Caco-2 (cell line): ENCODE measurements at regions not wholly inside any gene's neighbourhood (a gene's known extent, or its start where the extent isn't known, plus 50 kb on each side); places are given as distances from the start of the nearest gene placed in this dataset.

Experiments used
- BruUV-seq: library from RNA; stranded (reverse); fragments of 400-500 nt; replicated peaks from 2 replicates; lab custom pipeline; 2021; lab: Mats Ljungman, UMichigan
- CTCF ChIA-PET: fragments of 300-600 bp; sonication (Branson Sonifier 250); formaldehyde crosslinking; loops from one replicate; lab custom pipeline; 2022; ENCODE audit warnings: antibody characterized with exemption; lab: Charles Lee
- POLR2A ChIA-PET: fragments of 300-600 bp; sonication (Branson Sonifier 250); formaldehyde crosslinking; loops from one replicate; lab custom pipeline; 2022; ENCODE audit warnings: antibody characterized with exemption; lab: Charles Lee
- DNase-seq, 2 experiments: peaks; one replicate each; pipeline versions ENCODE4 v3.0.0 to v3.0.0-alpha.2; 2020 to 2022
- H3K27me3 ChIP-seq: replicated peaks from 2 replicates; pipeline ENCODE4 v1.6.0; 2011; ENCODE audit warnings: low read length; ENCODE audit not compliant: control insufficient read depth, insufficient read depth
- H3K36me3 ChIP-seq: 2 replicates; pipeline ENCODE4 v1.5.1; 2011; ENCODE audit warnings: low read length; ENCODE audit not compliant: control insufficient read depth, insufficient read depth
- H3K4me1 ChIP-seq: fragments of 250-450 bp; sonication (Bioruptor Pico); 2 replicates; pipeline ENCODE4 v1.5.1; 2020; ENCODE audit warnings: mild to moderate bottlenecking
- H3K4me3 ChIP-seq: 2 replicates; pipeline ENCODE4 v1.5.1; 2011; ENCODE audit warnings: low read depth, mild to moderate bottlenecking, control low read depth, low read length
- H3K9me3 ChIP-seq: fragments of 250-450 bp; sonication (Bioruptor Pico); 2 replicates; pipeline ENCODE4 v1.5.1; 2020; ENCODE audit warnings: mild to moderate bottlenecking, moderate library complexity
- H3K27ac Mint-ChIP-seq: one replicate; pipeline ENCODE4 v1.8.0; 2022; ENCODE audit warnings: mixed read lengths; ENCODE audit not compliant: unreplicated experiment
- H3K27me3 Mint-ChIP-seq: one replicate; pipeline ENCODE4 v1.8.0; 2022; ENCODE audit warnings: mixed read lengths; ENCODE audit not compliant: insufficient read depth, unreplicated experiment
- H3K36me3 Mint-ChIP-seq: one replicate; pipeline ENCODE4 v1.8.0; 2022; ENCODE audit warnings: mild to moderate bottlenecking, mixed read lengths; ENCODE audit not compliant: insufficient read depth, unreplicated experiment
- H3K4me1 Mint-ChIP-seq: one replicate; pipeline ENCODE4 v1.8.0; 2022; ENCODE audit warnings: low read depth, mixed read lengths; ENCODE audit not compliant: unreplicated experiment
- H3K4me3 Mint-ChIP-seq: one replicate; pipeline ENCODE4 v1.8.0; 2022; ENCODE audit warnings: mild to moderate bottlenecking, moderate library complexity, mixed read lengths; ENCODE audit not compliant: unreplicated experiment
- H3K9me3 Mint-ChIP-seq: one replicate; pipeline ENCODE4 v1.8.0; 2022; ENCODE audit warnings: mixed read lengths; ENCODE audit not compliant: unreplicated experiment
- intact Hi-C: fragments of 100-400 bp; cut with micrococcal nuclease; formaldehyde crosslinking; loops from one replicate; pipeline ENCODE4 v1.10.0; 2022; ENCODE audit not compliant: unreplicated experiment
- TF ChIP-seq, protein P1 (sequence below), 2 experiments: fragments of 200-600 bp in 1 of 2; IDR thresholded peaks; 1 replicate in 1 of 2; 2 replicates in 1 of 2; pipeline versions ENCODE4 v1.5.1 to v1.8.0; 2011 to 2022; ENCODE audit warnings: antibody characterized with exemption in 1 of 2, control low read depth in 1 of 2, inconsistent platforms in 1 of 2, low read depth in 1 of 2, low read length in 1 of 2, mild to moderate bottlenecking in 1 of 2, moderate library complexity in 1 of 2; ENCODE audit not compliant: insufficient read depth in 1 of 2, severe bottlenecking in 1 of 2, unreplicated experiment in 1 of 2

DNA sequence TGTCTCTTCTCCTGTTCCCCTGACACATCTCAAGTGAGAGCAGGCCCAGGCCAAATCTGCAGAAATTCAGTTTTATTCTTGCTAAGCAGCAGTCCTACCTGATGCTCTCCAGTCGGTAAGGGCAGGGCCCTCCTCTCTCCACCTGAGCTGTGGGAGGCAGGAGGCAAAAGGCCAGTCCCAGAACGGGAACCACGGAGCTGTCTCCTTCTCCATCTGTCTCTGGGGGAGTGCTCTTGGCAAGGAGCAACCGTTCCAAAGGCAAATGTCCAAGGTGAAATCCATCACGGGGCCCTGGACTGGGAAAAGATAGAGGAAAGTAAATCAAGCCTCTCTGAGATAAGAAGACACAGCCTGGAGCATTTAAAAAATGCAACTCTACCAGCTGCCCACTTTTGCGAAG lies 65.2 kb upstream of the CDON start:
- H3K4me1 ChIP-seq: peaks cover 7% of the 10 kb centered on the region
- no peaks in the 10 kb centered on the region for H3K27me3 ChIP-seq
- intact Hi-C loops: no loop called here
- DNase-seq: no peak
- H3K27me3 Mint-ChIP-seq: peaks cover 3% of the 10 kb centered on the region
- TF ChIP-seq, protein P1, sequence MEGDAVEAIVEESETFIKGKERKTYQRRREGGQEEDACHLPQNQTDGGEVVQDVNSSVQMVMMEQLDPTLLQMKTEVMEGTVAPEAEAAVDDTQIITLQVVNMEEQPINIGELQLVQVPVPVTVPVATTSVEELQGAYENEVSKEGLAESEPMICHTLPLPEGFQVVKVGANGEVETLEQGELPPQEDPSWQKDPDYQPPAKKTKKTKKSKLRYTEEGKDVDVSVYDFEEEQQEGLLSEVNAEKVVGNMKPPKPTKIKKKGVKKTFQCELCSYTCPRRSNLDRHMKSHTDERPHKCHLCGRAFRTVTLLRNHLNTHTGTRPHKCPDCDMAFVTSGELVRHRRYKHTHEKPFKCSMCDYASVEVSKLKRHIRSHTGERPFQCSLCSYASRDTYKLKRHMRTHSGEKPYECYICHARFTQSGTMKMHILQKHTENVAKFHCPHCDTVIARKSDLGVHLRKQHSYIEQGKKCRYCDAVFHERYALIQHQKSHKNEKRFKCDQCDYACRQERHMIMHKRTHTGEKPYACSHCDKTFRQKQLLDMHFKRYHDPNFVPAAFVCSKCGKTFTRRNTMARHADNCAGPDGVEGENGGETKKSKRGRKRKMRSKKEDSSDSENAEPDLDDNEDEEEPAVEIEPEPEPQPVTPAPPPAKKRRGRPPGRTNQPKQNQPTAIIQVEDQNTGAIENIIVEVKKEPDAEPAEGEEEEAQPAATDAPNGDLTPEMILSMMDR (IDR thresholded peaks at IDR 0.05; ENCODE audit: insufficient read depth in 1 of 2, low read depth in 1 of 2, low read length in 1 of 2, severe bottlenecking in 1 of 2, unreplicated experiment in 1 of 2): no peak
- no peak overlapping the region for H3K27ac Mint-ChIP-seq
- H3K9me3 Mint-ChIP-seq: no peaks in the 10 kb centered on the region
- H3K4me3 Mint-ChIP-seq: no peak overlapping the region
- H3K9me3 ChIP-seq: no peaks in the 10 kb centered on the region
- no TSS peak for BruUV-seq
- ChIA-PET CTCF (no interaction called here), POLR2A (no interaction called here)
- H3K36me3 Mint-ChIP-seq: no peaks in the 10 kb centered on the region
- H3K4me1 Mint-ChIP-seq: peaks cover 19% of the 10 kb centered on the region
- H3K4me3 ChIP-seq: no peak overlapping the region
- no peaks in the 10 kb centered on the region for H3K36me3 ChIP-seq

DNA sequence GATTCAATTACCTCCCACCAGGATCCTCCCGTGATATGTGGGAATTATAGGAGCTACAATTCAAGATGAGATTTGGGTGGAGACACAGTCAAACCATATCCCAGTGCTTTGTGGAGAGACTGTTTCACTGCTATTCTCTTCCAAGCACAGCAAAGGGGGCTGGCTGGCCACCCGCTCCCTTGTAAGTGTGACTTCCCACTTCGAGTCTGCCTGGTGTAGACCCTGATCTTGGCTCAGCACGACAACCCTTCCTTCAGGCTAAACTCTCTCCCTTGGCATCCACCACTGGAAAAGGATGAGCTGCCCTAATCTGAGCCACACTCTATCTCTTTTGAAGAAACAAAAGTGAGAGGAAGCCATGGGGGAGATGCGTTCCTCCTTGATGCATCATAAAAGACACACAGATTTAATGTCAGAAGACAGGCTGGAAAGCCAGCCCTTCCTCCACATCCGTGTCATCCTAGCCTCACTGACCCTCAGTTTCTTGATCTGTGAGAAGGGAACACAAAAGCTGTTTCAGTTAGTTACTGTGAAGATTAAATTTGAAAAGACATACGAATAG lies 64.7 kb upstream of the CDON start:
- Mint-ChIP-seq H3K27ac (no peak overlapping the region), H3K4me3 (no peak overlapping the region), H3K9me3 (no peaks in the 10 kb centered on the region), H3K27me3 (peaks cover 3% of the 10 kb centered on the region), H3K36me3 (no peaks in the 10 kb centered on the region), H3K4me1 (peaks cover 18% of the 10 kb centered on the region)
- H3K27me3 ChIP-seq: no peaks in the 10 kb centered on the region
- no peaks in the 10 kb centered on the region for H3K9me3 ChIP-seq
- no peaks in the 10 kb centered on the region for H3K36me3 ChIP-seq
- ChIA-PET POLR2A (no interaction called here), CTCF (no interaction called here)
- no TSS peak for BruUV-seq
- TF ChIP-seq, protein P1 (IDR thresholded peaks at IDR 0.05; ENCODE audit: insufficient read depth in 1 of 2, low read depth in 1 of 2, low read length in 1 of 2, severe bottlenecking in 1 of 2, unreplicated experiment in 1 of 2): no peak
- peaks cover 7% of the 10 kb centered on the region for H3K4me1 ChIP-seq
- DNase-seq: no peak
- H3K4me3 ChIP-seq: no peak overlapping the region
- intact Hi-C loops: no loop called here

DNA sequence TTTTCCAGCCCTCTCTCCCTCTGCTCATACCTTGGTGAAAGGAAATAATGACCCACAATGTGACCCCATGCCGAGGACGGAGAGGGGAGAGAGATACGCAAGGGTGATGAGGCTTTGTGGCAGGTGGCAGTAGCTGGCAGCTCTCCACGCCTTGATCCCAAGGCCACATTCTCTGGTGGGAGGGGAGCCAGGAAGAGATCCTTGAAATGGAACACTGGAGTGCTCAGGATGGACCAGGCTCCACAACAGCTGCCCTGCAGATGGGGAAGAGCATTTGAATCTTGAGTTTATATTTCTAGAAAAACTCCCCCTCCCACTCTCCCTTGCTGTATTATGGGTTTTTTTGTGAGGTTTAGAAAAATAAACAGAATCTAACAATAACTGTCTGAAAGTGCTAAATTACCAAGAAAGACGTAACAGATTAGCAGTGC lies 61.6 kb upstream of the CDON start:
- CTCF ChIA-PET: interaction anchor here (0.6 kb wide), 1 partner anchor 7 kb away, joined by 3 read pairs; no protein-coding TSS in a partner anchor

More for the DNA sequence above, 61.6 kb upstream of the CDON start:
- Histone ChIP-seq H3K27me3 (no peaks in the 10 kb centered on the region), H3K36me3 (no peaks in the 10 kb centered on the region), H3K4me1 (peaks cover 7% of the 10 kb centered on the region), H3K4me3 (no peak overlapping the region), H3K9me3 (no peaks in the 10 kb centered on the region)
- intact Hi-C loops: no loop called here
- BruUV-seq: no TSS peak
- POLR2A ChIA-PET: no interaction called here
- H3K9me3 Mint-ChIP-seq: no peaks in the 10 kb centered on the region
- no peak overlapping the region for H3K27ac Mint-ChIP-seq
- H3K4me3 Mint-ChIP-seq: no peak overlapping the region
- no peak for DNase-seq
- H3K27me3 Mint-ChIP-seq: peaks cover 3% of the 10 kb centered on the region
- TF ChIP-seq, protein P1 (IDR thresholded peaks at IDR 0.05; ENCODE audit: insufficient read depth in 1 of 2, low read depth in 1 of 2, low read length in 1 of 2, severe bottlenecking in 1 of 2, unreplicated experiment in 1 of 2): no peak
- no peaks in the 10 kb centered on the region for H3K4me1 Mint-ChIP-seq
- no peaks in the 10 kb centered on the region for H3K36me3 Mint-ChIP-seq
